WERI-Rb-1 (cell line): ENCODE measurements at regions not wholly inside any gene's neighbourhood (a gene's known extent, or its start where the extent isn't known, plus 50 kb on each side); places are given as distances from the start of the nearest gene placed in this dataset.

ENCODE experiments used
- DNase-seq: peaks from one replicate; pipeline ENCODE4 v3.0.0-alpha.2; 2020
- H3K27ac ChIP-seq: fragments of 250-450 bp; sonication (Bioruptor Pico); 2 replicates; pipeline ENCODE4 v1.5.1; 2020; ENCODE audit warnings: mild to moderate bottlenecking, moderate library complexity
- H3K27me3 ChIP-seq: fragments of 250-450 bp; sonication (Bioruptor Pico); 2 replicates; pipeline ENCODE4 v1.5.1; 2021; ENCODE audit warnings: mild to moderate bottlenecking, low read depth, moderate library complexity; ENCODE audit not compliant: insufficient read depth, severe bottlenecking
- H3K36me3 ChIP-seq: fragments of 250-450 bp; sonication (Bioruptor Pico); 2 replicates; pipeline ENCODE4 v1.5.1; 2020; ENCODE audit warnings: mild to moderate bottlenecking, moderate library complexity
- H3K4me3 ChIP-seq: 2 replicates; pipeline ENCODE4 v1.5.1; 2011; ENCODE audit warnings: low read depth, mild to moderate bottlenecking, control low read depth, low read length
- H3K9me3 ChIP-seq: fragments of 250-450 bp; sonication (Bioruptor Pico); 2 replicates; pipeline ENCODE4 v1.5.1; 2021; ENCODE audit warnings: mild to moderate bottlenecking, moderate library complexity; ENCODE audit not compliant: severe bottlenecking
- TF ChIP-seq, protein P1 (sequence below): IDR thresholded peaks from 2 replicates; pipeline ENCODE4 v1.5.1; 2011; ENCODE audit warnings: low read depth, mild to moderate bottlenecking, control low read depth, inconsistent platforms, low read length

DNA sequence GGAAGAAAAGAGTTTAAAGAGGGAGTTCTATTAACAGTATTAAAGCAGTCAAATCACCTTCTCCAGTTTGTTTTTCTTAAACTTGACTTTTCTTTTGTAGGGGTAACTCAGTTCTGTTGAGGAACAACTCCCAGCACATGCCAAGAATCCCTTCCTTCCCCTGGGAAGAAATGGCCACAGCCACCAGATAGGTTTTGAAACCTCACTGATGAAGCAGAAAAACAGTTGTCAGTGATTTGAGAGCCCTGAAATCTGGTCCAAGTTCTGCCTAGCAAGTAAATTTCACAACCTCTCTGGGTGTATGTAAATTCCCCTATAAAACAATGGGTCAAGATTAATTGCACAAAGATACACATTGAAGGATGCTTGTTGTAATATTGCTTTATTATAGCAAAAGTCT, 167.1 kb downstream of the DHX15 start:
- Histone ChIP-seq H3K9me3 (no peaks in the 10 kb centered on the region), H3K36me3 (no peaks in the 10 kb centered on the region), H3K4me3 (no peak overlapping the region), H3K27ac (no peak overlapping the region), H3K27me3 (no peaks in the 10 kb centered on the region)
- TF ChIP-seq, protein P1, sequence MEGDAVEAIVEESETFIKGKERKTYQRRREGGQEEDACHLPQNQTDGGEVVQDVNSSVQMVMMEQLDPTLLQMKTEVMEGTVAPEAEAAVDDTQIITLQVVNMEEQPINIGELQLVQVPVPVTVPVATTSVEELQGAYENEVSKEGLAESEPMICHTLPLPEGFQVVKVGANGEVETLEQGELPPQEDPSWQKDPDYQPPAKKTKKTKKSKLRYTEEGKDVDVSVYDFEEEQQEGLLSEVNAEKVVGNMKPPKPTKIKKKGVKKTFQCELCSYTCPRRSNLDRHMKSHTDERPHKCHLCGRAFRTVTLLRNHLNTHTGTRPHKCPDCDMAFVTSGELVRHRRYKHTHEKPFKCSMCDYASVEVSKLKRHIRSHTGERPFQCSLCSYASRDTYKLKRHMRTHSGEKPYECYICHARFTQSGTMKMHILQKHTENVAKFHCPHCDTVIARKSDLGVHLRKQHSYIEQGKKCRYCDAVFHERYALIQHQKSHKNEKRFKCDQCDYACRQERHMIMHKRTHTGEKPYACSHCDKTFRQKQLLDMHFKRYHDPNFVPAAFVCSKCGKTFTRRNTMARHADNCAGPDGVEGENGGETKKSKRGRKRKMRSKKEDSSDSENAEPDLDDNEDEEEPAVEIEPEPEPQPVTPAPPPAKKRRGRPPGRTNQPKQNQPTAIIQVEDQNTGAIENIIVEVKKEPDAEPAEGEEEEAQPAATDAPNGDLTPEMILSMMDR: no peak
- DNase-seq: no peak

DNA sequence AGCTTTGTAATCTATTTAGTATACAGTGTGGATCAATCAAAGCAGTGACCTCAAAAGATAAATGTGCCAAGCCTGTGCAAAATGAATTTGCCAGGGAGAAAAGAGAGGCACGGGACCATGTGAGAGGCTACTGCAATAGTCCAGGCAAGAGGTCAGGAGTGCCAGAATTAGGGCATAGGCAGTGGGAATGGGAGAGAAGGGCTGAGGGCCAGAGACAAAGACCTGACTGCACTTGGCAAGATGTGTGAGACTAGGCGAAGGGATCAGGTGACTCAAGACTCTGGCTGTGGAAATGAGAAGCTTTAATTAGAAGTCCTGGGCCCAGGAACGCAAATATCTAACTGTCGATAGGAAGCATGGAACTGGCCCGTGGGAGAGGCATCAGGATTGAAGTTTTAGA, 168.1 kb downstream of the DHX15 start:
- H3K27ac ChIP-seq: no peak overlapping the region
- H3K4me3 ChIP-seq: no peak overlapping the region
- no peaks in the 10 kb centered on the region for H3K27me3 ChIP-seq
- TF ChIP-seq, protein P1: no peak
- DNase-seq: no peak
- no peaks in the 10 kb centered on the region for H3K36me3 ChIP-seq
- H3K9me3 ChIP-seq: no peaks in the 10 kb centered on the region

DNA sequence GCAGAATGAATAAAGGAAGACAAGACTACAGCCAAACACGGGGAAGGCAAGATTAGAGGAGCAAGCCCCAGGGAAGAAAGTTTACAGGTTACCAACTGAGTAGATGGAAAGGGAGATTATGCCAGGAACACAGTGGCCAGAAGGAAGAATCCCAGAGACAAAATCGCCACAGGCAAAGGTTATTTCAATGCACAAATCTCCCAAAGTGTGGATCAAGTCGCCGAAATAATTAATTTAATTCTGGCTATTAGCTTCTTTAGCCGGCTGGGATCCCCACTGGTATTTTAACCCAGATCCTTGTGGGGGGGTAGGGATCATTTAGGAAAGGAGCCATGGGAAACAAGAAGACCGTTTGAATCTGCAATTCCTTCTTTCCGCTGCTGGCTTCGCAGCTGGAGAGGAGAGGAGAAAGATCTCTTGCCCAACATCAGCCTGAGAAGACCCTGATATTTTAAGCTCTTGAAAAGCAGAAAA, 171.0 kb downstream of the DHX15 start:
- H3K36me3 ChIP-seq: no peaks in the 10 kb centered on the region
- TF ChIP-seq, protein P1: no peak
- no peak overlapping the region for H3K27ac ChIP-seq
- DNase-seq: peak; percentile 51
- no peaks in the 10 kb centered on the region for H3K27me3 ChIP-seq
- H3K4me3 ChIP-seq: no peak overlapping the region; the same call in 1 of the 2 replicates
- H3K9me3 ChIP-seq: no peaks in the 10 kb centered on the region

DNA sequence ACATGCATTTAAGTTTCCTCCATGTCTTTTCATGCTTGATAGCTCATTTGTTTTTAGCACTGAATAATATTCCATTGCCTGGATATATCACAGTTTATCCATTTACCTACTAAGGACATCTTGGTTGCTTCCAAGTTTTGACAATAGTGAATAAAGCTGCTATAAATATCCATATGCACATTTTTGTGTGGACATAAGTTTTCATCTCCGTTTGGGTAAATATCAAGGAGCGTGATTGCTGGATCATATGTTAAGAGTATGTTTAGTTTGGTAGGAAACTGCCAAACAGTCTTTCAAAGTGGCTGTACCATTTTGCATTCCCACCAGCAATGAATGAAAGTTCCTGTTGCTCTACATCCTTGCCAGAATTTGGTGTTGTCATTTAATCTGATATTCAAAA, 172.5 kb downstream of the DHX15 start:
- Histone ChIP-seq H3K4me3 (no peak overlapping the region), H3K27ac (no peak overlapping the region), H3K36me3 (no peaks in the 10 kb centered on the region), H3K27me3 (no peaks in the 10 kb centered on the region), H3K9me3 (no peaks in the 10 kb centered on the region)
- TF ChIP-seq, protein P1: no peak
- no peak for DNase-seq

DNA sequence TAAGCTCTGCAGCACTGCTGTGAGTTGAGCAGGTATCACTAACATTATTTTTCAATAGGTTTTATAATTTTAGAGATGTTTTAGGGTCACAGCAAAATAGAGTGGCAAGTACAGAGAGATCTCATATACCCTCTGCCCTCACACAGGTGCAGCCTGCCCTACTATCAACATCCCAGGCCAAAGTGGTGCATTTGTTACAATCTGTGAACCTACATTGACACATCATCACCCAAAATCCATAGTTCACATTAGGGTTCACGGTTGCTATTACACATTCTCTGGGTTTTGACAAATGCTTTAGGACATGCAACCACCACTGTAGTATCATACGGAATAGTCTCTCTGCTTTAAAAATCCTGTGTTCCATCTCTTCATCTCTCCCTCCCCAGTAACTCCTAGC, 173.1 kb downstream of the DHX15 start:
- no peak overlapping the region for H3K4me3 ChIP-seq
- no peak overlapping the region for H3K27ac ChIP-seq
- no peak for DNase-seq
- no peaks in the 10 kb centered on the region for H3K9me3 ChIP-seq
- no peaks in the 10 kb centered on the region for H3K36me3 ChIP-seq
- TF ChIP-seq, protein P1: no peak
- no peaks in the 10 kb centered on the region for H3K27me3 ChIP-seq

- Histone ChIP-seq H3K36me3 (no peaks in the 10 kb centered on the region), H3K4me3 (no peak overlapping the region), H3K9me3 (no peaks in the 10 kb centered on the region), H3K27me3 (no peaks in the 10 kb centered on the region), H3K27ac (no peak overlapping the region)
- DNase-seq: no peak
- TF ChIP-seq, protein P1: no peak
These were observed 175.7 kb downstream of the DHX15 start for GRCh38 chr4:24408640-24409039.
